ENCODE measurements at regions not wholly inside any gene's neighbourhood (a gene's known extent, or its start where the extent isn't known, plus 50 kb on each side); places are given as distances from the start of the nearest gene placed in this dataset.
A peak's percentile ranks its signal among the peaks of the same experiment; 100 is the strongest.

- no peak for DNase-seq (ENCODE audit: low read depth, low spot score)
- Histone ChIP-seq H3K4me1 (ENCODE audit: insufficient read depth, insufficient read length) (no peaks in the 10 kb centered on the region), H3K9me3 (ENCODE audit: insufficient read depth, low read length) (no peaks in the 10 kb centered on the region), H3K4me3 (ENCODE audit: insufficient read length, low read depth) (no peak overlapping the region), H3K27me3 (ENCODE audit: insufficient read depth, insufficient read length) (no peaks in the 10 kb centered on the region), H3K36me3 (ENCODE audit: insufficient read depth, insufficient read length, low read length) (no peaks in the 10 kb centered on the region), H3K9ac (ENCODE audit: insufficient read length, low read depth) (no peak overlapping the region)
- no peak for TF ChIP-seq SUZ12 (IDR thresholded peaks at IDR 0.05; ENCODE audit: extremely low read depth, insufficient read depth, insufficient read length)
- TF ChIP-seq ZNF274 (IDR thresholded peaks at IDR 0.05; ENCODE audit: low read depth, low read length), result no peak
- TF ChIP-seq YY1 (IDR thresholded peaks at IDR 0.05; ENCODE audit: insufficient read depth, insufficient read length), result no peak
Measured at GRCh38 chr18:37769826-37770225, 204.2 kb upstream of the CELF4 start.

GRCh38 chr18:37764541-37765288 is 199.1 kb upstream of the CELF4 start:
- no peak for TF ChIP-seq YY1 (IDR thresholded peaks at IDR 0.05; ENCODE audit: insufficient read depth, insufficient read length)
- TF ChIP-seq SUZ12 (IDR thresholded peaks at IDR 0.05; ENCODE audit: extremely low read depth, insufficient read depth, insufficient read length), result no peak
- TF ChIP-seq ZNF274 (IDR thresholded peaks at IDR 0.05; ENCODE audit: low read depth, low read length), result no peak

GRCh38 chr18:37762076-37762621 is 196.6 kb upstream of the CELF4 start:
- Histone ChIP-seq H3K4me3 (ENCODE audit: insufficient read length, low read depth) (no peak overlapping the region), H3K36me3 (ENCODE audit: insufficient read depth, insufficient read length, low read length) (no peaks in the 10 kb centered on the region), H3K4me1 (ENCODE audit: insufficient read depth, insufficient read length) (no peaks in the 10 kb centered on the region), H3K9ac (ENCODE audit: insufficient read length, low read depth) (no peak overlapping the region), H3K27me3 (ENCODE audit: insufficient read depth, insufficient read length) (no peaks in the 10 kb centered on the region), H3K9me3 (ENCODE audit: insufficient read depth, low read length) (no peaks in the 10 kb centered on the region)
- no peak for DNase-seq (ENCODE audit: low read depth, low spot score)
- TF ChIP-seq YY1 (IDR thresholded peaks at IDR 0.05; ENCODE audit: insufficient read depth, insufficient read length) (no peak), SUZ12 (IDR thresholded peaks at IDR 0.05; ENCODE audit: extremely low read depth, insufficient read depth, insufficient read length) (no peak), ZNF274 (IDR thresholded peaks at IDR 0.05; ENCODE audit: low read depth, low read length) (no peak)

More at GRCh38 chr18:37764541-37765288, 199.1 kb upstream of the CELF4 start:
- no peak overlapping the region for H3K4me3 ChIP-seq (ENCODE audit: insufficient read length, low read depth)
- no peaks in the 10 kb centered on the region for H3K27me3 ChIP-seq (ENCODE audit: insufficient read depth, insufficient read length)
- no peak for DNase-seq (ENCODE audit: low read depth, low spot score)
- no peaks in the 10 kb centered on the region for H3K36me3 ChIP-seq (ENCODE audit: insufficient read depth, insufficient read length, low read length)
- H3K9ac ChIP-seq (ENCODE audit: insufficient read length, low read depth), result no peak overlapping the region
- no peaks in the 10 kb centered on the region for H3K4me1 ChIP-seq (ENCODE audit: insufficient read depth, insufficient read length)
- no peaks in the 10 kb centered on the region for H3K9me3 ChIP-seq (ENCODE audit: insufficient read depth, low read length)

- Histone ChIP-seq H3K9me3 (ENCODE audit: insufficient read depth, low read length) (no peaks in the 10 kb centered on the region), H3K9ac (ENCODE audit: insufficient read length, low read depth) (no peak overlapping the region), H3K4me1 (ENCODE audit: insufficient read depth, insufficient read length) (no peaks in the 10 kb centered on the region), H3K4me3 (ENCODE audit: insufficient read length, low read depth) (no peak overlapping the region), H3K27me3 (ENCODE audit: insufficient read depth, insufficient read length) (no peaks in the 10 kb centered on the region), H3K36me3 (ENCODE audit: insufficient read depth, insufficient read length, low read length) (no peaks in the 10 kb centered on the region)
- TF ChIP-seq ZNF274 (IDR thresholded peaks at IDR 0.05; ENCODE audit: low read depth, low read length), result no peak
- no peak for TF ChIP-seq SUZ12 (IDR thresholded peaks at IDR 0.05; ENCODE audit: extremely low read depth, insufficient read depth, insufficient read length)
- no peak for TF ChIP-seq YY1 (IDR thresholded peaks at IDR 0.05; ENCODE audit: insufficient read depth, insufficient read length)
- no peak for DNase-seq (ENCODE audit: low read depth, low spot score)
Measured at GRCh38 chr18:37754141-37754540, 188.5 kb upstream of the CELF4 start.

GRCh38 chr18:37742436-37742835 is 176.8 kb upstream of the CELF4 start:
- H3K27me3 ChIP-seq (ENCODE audit: insufficient read depth, insufficient read length), result no peaks in the 10 kb centered on the region
- H3K4me1 ChIP-seq (ENCODE audit: insufficient read depth, insufficient read length), result no peaks in the 10 kb centered on the region
- TF ChIP-seq YY1 (IDR thresholded peaks at IDR 0.05; ENCODE audit: insufficient read depth, insufficient read length) (no peak), ZNF274 (IDR thresholded peaks at IDR 0.05; ENCODE audit: low read depth, low read length) (no peak), SUZ12 (IDR thresholded peaks at IDR 0.05; ENCODE audit: extremely low read depth, insufficient read depth, insufficient read length) (no peak)
- H3K36me3 ChIP-seq (ENCODE audit: insufficient read depth, insufficient read length, low read length), result no peaks in the 10 kb centered on the region
- H3K9me3 ChIP-seq (ENCODE audit: insufficient read depth, low read length), result no peaks in the 10 kb centered on the region
- H3K9ac ChIP-seq (ENCODE audit: insufficient read length, low read depth), result no peak overlapping the region
- H3K4me3 ChIP-seq (ENCODE audit: insufficient read length, low read depth), result no peak overlapping the region
- DNase-seq (ENCODE audit: low read depth, low spot score), result peak; percentile 25

- Histone ChIP-seq H3K4me1 (ENCODE audit: insufficient read depth, insufficient read length) (no peaks in the 10 kb centered on the region), H3K4me3 (ENCODE audit: insufficient read length, low read depth) (no peak overlapping the region), H3K36me3 (ENCODE audit: insufficient read depth, insufficient read length, low read length) (no peaks in the 10 kb centered on the region), H3K27me3 (ENCODE audit: insufficient read depth, insufficient read length) (no peaks in the 10 kb centered on the region), H3K9me3 (ENCODE audit: insufficient read depth, low read length) (no peaks in the 10 kb centered on the region), H3K9ac (ENCODE audit: insufficient read length, low read depth) (no peak overlapping the region)
- TF ChIP-seq YY1 (IDR thresholded peaks at IDR 0.05; ENCODE audit: insufficient read depth, insufficient read length), result no peak
- TF ChIP-seq ZNF274 (IDR thresholded peaks at IDR 0.05; ENCODE audit: low read depth, low read length), result no peak
- TF ChIP-seq SUZ12 (IDR thresholded peaks at IDR 0.05; ENCODE audit: extremely low read depth, insufficient read depth, insufficient read length), result no peak
- no peak for DNase-seq (ENCODE audit: low read depth, low spot score)
Measured at GRCh38 chr18:37741032-37741623, 175.5 kb upstream of the CELF4 start.

GRCh38 chr18:37734406-37734805 is 168.8 kb upstream of the CELF4 start:
- H3K9me3 ChIP-seq (ENCODE audit: insufficient read depth, low read length), result no peaks in the 10 kb centered on the region
- TF ChIP-seq SUZ12 (IDR thresholded peaks at IDR 0.05; ENCODE audit: extremely low read depth, insufficient read depth, insufficient read length) (no peak), ZNF274 (IDR thresholded peaks at IDR 0.05; ENCODE audit: low read depth, low read length) (no peak), YY1 (IDR thresholded peaks at IDR 0.05; ENCODE audit: insufficient read depth, insufficient read length) (no peak)
- no peaks in the 10 kb centered on the region for H3K4me1 ChIP-seq (ENCODE audit: insufficient read depth, insufficient read length)
- H3K9ac ChIP-seq (ENCODE audit: insufficient read length, low read depth), result no peak overlapping the region
- no peak for DNase-seq (ENCODE audit: low read depth, low spot score)
- H3K36me3 ChIP-seq (ENCODE audit: insufficient read depth, insufficient read length, low read length), result no peaks in the 10 kb centered on the region
- H3K27me3 ChIP-seq (ENCODE audit: insufficient read depth, insufficient read length), result peaks cover 4% of the 10 kb centered on the region
- no peak overlapping the region for H3K4me3 ChIP-seq (ENCODE audit: insufficient read length, low read depth)

Data from NT2/D1 (cell line).